SK-N-SH (cell line): ENCODE measurements at regions not wholly inside any gene's neighbourhood (a gene's known extent, or its start where the extent isn't known, plus 50 kb on each side); places are given as distances from the start of the nearest gene placed in this dataset.
"Not testable (repeated sequence)": the region's sequence is repeated elsewhere in the genome, so short reads cannot be mapped to it uniquely, and the experiment has no call there.

Experiments used
- CTCF ChIA-PET: fragments of 300-600, 350-600 bp; formaldehyde crosslinking; extraction: SDS; loops from one replicate; lab custom pipeline; 2021; lab: Yijun Ruan, JAX
- POLR2A ChIA-PET: fragments of 350-600 bp; sonication (Branson Sonifier 250); formaldehyde crosslinking; extraction: SDS; loops from one replicate; lab custom pipeline; 2020; ENCODE audit warnings: antibody characterized with exemption, inconsistent platforms; lab: Yijun Ruan, JAX
- DNase-seq: peaks from one replicate; pipeline ENCODE4 v3.0.0; 2012
- H2AFZ ChIP-seq: fragments of 200-600 bp; sonication (generic); 2 replicates; pipeline ENCODE4 v1.8.1; 2016; ENCODE audit warnings: antibody characterized with exemption, mild to moderate bottlenecking, low read depth
- H3F3A ChIP-seq: fragments of 200-600 bp; sonication (generic); replicated peaks from 2 replicates; pipeline ENCODE3; 2016; ENCODE audit warnings: antibody characterized with exemption, mild to moderate bottlenecking; ENCODE audit not compliant: insufficient read depth
- H3K27ac ChIP-seq, 2 experiments: fragments of 200-500 bp in 1 of 2; fragments of 200-600 bp in 1 of 2; sonication (Bioruptor generic) in 1 of 2; sonication (generic), shearing (Covaris generic) in 1 of 2; 2 replicates each; pipeline versions ENCODE4 v1.5.1 to v1.6.1; 2014 to 2016; ENCODE audit warnings: low read depth in 2 of 2, inconsistent platforms in 1 of 2, low read length in 1 of 2, mild to moderate bottlenecking in 1 of 2, mixed read lengths in 1 of 2
- H3K27me3 ChIP-seq: fragments of 200-600 bp; sonication (generic), shearing (Covaris generic); 2 replicates; pipeline ENCODE4 v1.6.1; 2016; ENCODE audit warnings: mixed run types; ENCODE audit not compliant: insufficient read depth
- H3K36me3 ChIP-seq, 2 experiments: fragments of 200-500 bp in 1 of 2; fragments of 200-600 bp in 1 of 2; sonication (Bioruptor generic) in 1 of 2; sonication (generic) in 1 of 2; replicated peaks in 1 of 2; 2 replicates each; pipeline versions ENCODE3 to v1.5.1; 2014 to 2016; ENCODE audit warnings: low read length in 1 of 2, mild to moderate bottlenecking in 1 of 2; ENCODE audit not compliant: insufficient read depth in 2 of 2, control insufficient read depth in 1 of 2
- H3K4me1 ChIP-seq, 2 experiments: fragments of 200-500 bp in 1 of 2; fragments of 200-600 bp in 1 of 2; sonication (Bioruptor generic) in 1 of 2; sonication (generic), shearing (Covaris generic) in 1 of 2; 2 replicates each; pipeline versions ENCODE4 v1.5.1 to v1.6.1; 2014 to 2016; ENCODE audit warnings: low read depth in 1 of 2, low read length in 1 of 2, mixed run types in 1 of 2; ENCODE audit not compliant: insufficient read depth in 2 of 2, control insufficient read depth in 1 of 2
- H3K4me2 ChIP-seq: fragments of 200-600 bp; sonication (generic), shearing (Covaris generic); 2 replicates; pipeline ENCODE4 v1.6.1; 2017; ENCODE audit warnings: mixed run types
- H3K4me3 ChIP-seq, 2 experiments: fragments of 200-500 bp in 1 of 2; fragments of 200-600 bp in 1 of 2; sonication (Bioruptor generic) in 1 of 2; sonication (generic), shearing (Covaris generic) in 1 of 2; 2 replicates each; pipeline versions ENCODE4 v1.5.1 to v1.8.1; 2014 to 2016; ENCODE audit warnings: low read depth in 2 of 2, inconsistent platforms in 1 of 2, low read length in 1 of 2, mild to moderate bottlenecking in 1 of 2, mixed read lengths in 1 of 2, moderate library complexity in 1 of 2
- H3K79me2 ChIP-seq: fragments of 200-600 bp; sonication (generic); 2 replicates; pipeline ENCODE4 v1.8.1; 2017; ENCODE audit warnings: mild to moderate bottlenecking; ENCODE audit not compliant: insufficient read depth
- H3K9ac ChIP-seq: fragments of 200-600 bp; sonication (generic); 2 replicates; pipeline ENCODE4 v1.6.1; 2017; ENCODE audit warnings: mixed run types
- H3K9me2 ChIP-seq: fragments of 200-600 bp; sonication (generic); 2 replicates; pipeline ENCODE4 v1.6.1; 2017; ENCODE audit warnings: mixed run types
- H3K9me3 ChIP-seq: fragments of 200-600 bp; sonication (generic); 2 replicates; pipeline ENCODE4 v1.6.1; 2017; ENCODE audit warnings: mixed run types, mild to moderate bottlenecking, moderate library complexity
- H4K20me1 ChIP-seq: fragments of 200-600 bp; sonication (generic); 2 replicates; pipeline ENCODE4 v1.6.1; 2017; ENCODE audit warnings: mild to moderate bottlenecking, mixed run types; ENCODE audit not compliant: insufficient read depth
- CTCF ChIP-seq: fragments of 200-600 bp; sonication (generic); IDR thresholded peaks from 2 replicates; pipeline ENCODE4 v1.6.1; 2017; ENCODE audit warnings: antibody characterized with exemption, mild to moderate bottlenecking, moderate library complexity
- FOSL2 ChIP-seq: IDR thresholded peaks from 2 replicates; pipeline ENCODE4 v1.4.0; 2012; ENCODE audit warnings: low read depth, mild to moderate bottlenecking, moderate library complexity, borderline replicate concordance
- NFIC ChIP-seq: IDR thresholded peaks from 2 replicates; pipeline ENCODE4 v1.4.0; 2012; ENCODE audit warnings: borderline replicate concordance
- PBX3 ChIP-seq: IDR thresholded peaks from 2 replicates; pipeline ENCODE4; 2012
- RAD21 ChIP-seq: IDR thresholded peaks from 2 replicates; pipeline ENCODE4 v1.6.1; 2012; ENCODE audit warnings: mild to moderate bottlenecking, low read length
- REST ChIP-seq: IDR thresholded peaks from 2 replicates; pipeline ENCODE4 v1.6.1; 2012; ENCODE audit warnings: mild to moderate bottlenecking, low read depth, low read length, moderate library complexity
- SIN3A ChIP-seq: IDR thresholded peaks from 2 replicates; pipeline ENCODE4 v1.6.1; 2012; ENCODE audit warnings: low read depth, mild to moderate bottlenecking, low read length, moderate library complexity, borderline replicate concordance
- WGBS: methylation state at CpG from one replicate; pipeline ENCODE4 v1.1.6; 2017; ENCODE audit warnings: low lambda C conversion rate; 5-methylcytosine and 5-hydroxymethylcytosine counted together

- H3K79me2 ChIP-seq, H3K27ac ChIP-seq, H3K4me3 ChIP-seq, POLR2A ChIA-PET, H4K20me1 ChIP-seq, DNase-seq, H3K9me2 ChIP-seq, H3K9me3 ChIP-seq, H3F3A ChIP-seq, H3K4me2 ChIP-seq, H3K36me3 ChIP-seq, H3K27me3 ChIP-seq, H3K9ac ChIP-seq, H3K4me1 ChIP-seq, H2AFZ ChIP-seq, CTCF ChIA-PET: not testable (repeated sequence)
- 0% methylated on average over 1 of the region's 14 CpGs for WGBS
These were observed 207.9 kb downstream of the TMEM121 start for GRCh38 chr14:105734241-105734640.

DNA sequence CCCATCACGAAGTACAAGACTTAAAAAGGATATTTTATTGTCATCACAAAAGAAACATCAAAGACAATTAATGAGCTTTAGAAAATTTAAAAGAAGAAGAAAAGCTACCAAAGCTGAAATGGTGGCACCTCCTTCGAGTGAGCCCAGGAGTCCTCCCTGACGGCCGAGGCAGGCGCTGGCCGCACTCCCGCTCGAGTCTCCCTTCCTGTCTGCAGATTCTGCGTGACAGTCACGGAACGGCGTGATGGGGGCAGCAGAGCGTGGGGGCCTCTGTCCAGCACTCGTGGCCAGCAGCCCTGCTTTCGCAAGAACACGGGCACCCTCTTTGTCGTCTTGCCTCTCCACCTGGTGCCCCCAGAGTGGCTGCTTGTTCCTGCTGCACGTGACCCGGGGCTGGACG is 209.9 kb downstream of the TMEM121 start:
- H3K4me2 ChIP-seq, H3K79me2 ChIP-seq, H3K4me3 ChIP-seq, H3K9ac ChIP-seq, H3K9me3 ChIP-seq, H3F3A ChIP-seq, H3K27me3 ChIP-seq, H3K4me1 ChIP-seq, DNase-seq, H3K9me2 ChIP-seq, H3K27ac ChIP-seq, H2AFZ ChIP-seq, CTCF ChIA-PET, H4K20me1 ChIP-seq, H3K36me3 ChIP-seq, POLR2A ChIA-PET: not testable (repeated sequence)
- WGBS = 20% methylated on average over 7 of the region's 20 CpGs

DNA sequence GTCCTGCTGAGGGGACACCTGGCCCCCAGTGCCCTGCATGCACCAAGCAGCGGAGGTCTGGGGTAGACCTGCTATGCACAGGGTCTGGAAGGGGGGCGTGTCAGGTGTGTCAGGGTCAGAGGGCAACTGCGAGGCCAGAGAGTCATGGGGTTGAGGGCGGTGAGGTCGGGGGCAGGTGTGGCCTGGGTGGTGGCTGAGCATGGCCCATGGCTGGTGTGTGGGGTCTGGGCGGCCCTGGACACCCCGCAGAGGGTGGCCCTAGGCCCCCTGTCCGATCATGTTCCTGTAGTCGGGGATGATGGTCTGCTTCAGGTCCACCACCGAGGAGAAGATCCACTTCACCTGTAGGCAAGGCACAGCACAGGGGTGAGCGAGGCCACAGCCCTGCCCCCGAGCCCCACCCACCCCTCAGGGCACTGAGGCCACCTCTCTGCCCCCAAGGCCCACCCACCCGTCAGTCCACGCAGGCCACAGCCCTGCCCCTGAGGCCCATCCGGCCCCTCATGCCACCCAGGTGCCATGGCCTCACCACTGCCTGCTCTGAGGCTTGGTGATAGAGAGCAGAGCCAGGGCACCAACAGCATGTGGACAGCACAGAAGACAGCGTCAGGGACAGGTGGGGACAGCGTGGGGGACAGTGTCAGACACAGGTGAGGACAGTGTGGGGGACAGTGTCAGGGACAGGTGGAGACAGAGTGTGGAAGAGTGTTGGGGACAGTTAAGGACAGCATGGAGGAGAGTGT is 211.3 kb downstream of the TMEM121 start:
- H3K4me3 ChIP-seq = no peak overlapping the region
- WGBS = 19% methylated on average over 7 of the region's 17 CpGs
- H2AFZ ChIP-seq = no peak overlapping the region
- H3K27me3 ChIP-seq = no peaks in the 10 kb centered on the region
- TF ChIP-seq PBX3 (no peak), RAD21 (no peak), CTCF (no peak), SIN3A (no peak), NFIC (no peak), FOSL2 (no peak), REST (no peak)
- no peak overlapping the region for H3K4me2 ChIP-seq
- H3F3A ChIP-seq = no peaks in the 10 kb centered on the region
- POLR2A ChIA-PET = interaction anchor here (0.7 kb wide), 1 partner anchor 8 kb away, joined by 3 read pairs; no protein-coding TSS in a partner anchor
- DNase-seq = no peak
- no peaks in the 10 kb centered on the region for H3K9me2 ChIP-seq
- no peaks in the 10 kb centered on the region; a peak in 1 of 4 replicates for H3K4me1 ChIP-seq
- no peaks in the 10 kb centered on the region for H3K79me2 ChIP-seq
- CTCF ChIA-PET = no interaction called here
- H3K9ac ChIP-seq = no peak overlapping the region
- H3K9me3 ChIP-seq = no peaks in the 10 kb centered on the region
- no peaks in the 10 kb centered on the region for H4K20me1 ChIP-seq
- H3K36me3 ChIP-seq = no peaks in the 10 kb centered on the region
- no peak overlapping the region for H3K27ac ChIP-seq
